AG04450 (cell line): ENCODE measurements at regions not wholly inside any gene's neighbourhood (a gene's known extent, or its start where the extent isn't known, plus 50 kb on each side); places are given as distances from the start of the nearest gene placed in this dataset.
A peak's percentile ranks its signal among the peaks of the same experiment; 100 is the strongest.

Experiments used
- CTCF ChIA-PET: fragments of 300-600, 350-600 bp; formaldehyde crosslinking; extraction: SDS; loops from one replicate; lab custom pipeline; 2022; ENCODE audit warnings: antibody characterized with exemption, inconsistent platforms; lab: Charles Lee
- POLR2A ChIA-PET: fragments of 350-600 bp; formaldehyde crosslinking; extraction: SDS; loops from one replicate; lab custom pipeline; 2021; ENCODE audit warnings: antibody characterized with exemption, inconsistent platforms; lab: Yijun Ruan, JAX
- DNase-seq: peaks from one replicate; pipeline ENCODE4 v3.0.0-alpha.2; 2011; ENCODE audit warnings: low read depth, low spot score
- H3K27ac ChIP-seq: one replicate; pipeline ENCODE4 v1.5.1; 2012; ENCODE audit warnings: low read depth, low read length, control low read depth
- H3K27me3 ChIP-seq: one replicate; pipeline ENCODE4 v1.6.0; 2012; ENCODE audit warnings: low read length; ENCODE audit not compliant: control insufficient read depth, insufficient read depth
- H3K4me3 ChIP-seq: 2 replicates; pipeline ENCODE4 v1.5.1; 2011; ENCODE audit warnings: mild to moderate bottlenecking, low read depth, low read length, control low read depth
- H3K9me3 ChIP-seq: 2 replicates; pipeline ENCODE4 v1.5.1; 2012; ENCODE audit warnings: low read length; ENCODE audit not compliant: control insufficient read depth, insufficient read depth
- TF ChIP-seq, protein P1 (sequence below): IDR thresholded peaks from 2 replicates; pipeline ENCODE4 v1.5.1; 2011; ENCODE audit warnings: low read depth, low read length, control low read depth, inconsistent platforms

DNA sequence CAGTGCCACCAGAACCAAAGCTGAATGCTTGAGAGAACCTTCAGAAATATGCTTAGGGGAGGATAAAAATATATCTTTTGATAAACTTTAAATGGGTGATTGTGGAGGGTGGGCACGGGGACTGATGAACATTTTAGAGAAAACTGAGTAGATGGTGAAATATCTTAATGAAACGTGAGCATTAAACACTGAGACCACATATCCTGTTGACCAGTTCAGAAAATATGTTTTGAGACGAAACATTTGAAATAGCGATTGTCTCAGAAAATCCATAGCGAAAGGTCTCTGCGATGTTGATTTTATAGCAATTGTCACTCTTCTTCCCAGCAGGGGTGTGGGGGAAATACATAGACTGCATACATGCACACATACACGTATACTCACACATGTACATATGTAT, 231.0 kb downstream of the ESM1 start:
- Histone ChIP-seq H3K27ac (peak overlapping the region; percentile 66), H3K27me3 (no peaks in the 10 kb centered on the region), H3K9me3 (peaks cover 4% of the 10 kb centered on the region; the same call in 1 of the 2 replicates), H3K4me3 (no peak overlapping the region)
- POLR2A ChIA-PET: interaction anchor here (2.3 kb wide), 1 partner anchor 10 kb away, joined by 9 read pairs; no protein-coding TSS in a partner anchor
- CTCF ChIA-PET: no interaction called here
- TF ChIP-seq, protein P1, sequence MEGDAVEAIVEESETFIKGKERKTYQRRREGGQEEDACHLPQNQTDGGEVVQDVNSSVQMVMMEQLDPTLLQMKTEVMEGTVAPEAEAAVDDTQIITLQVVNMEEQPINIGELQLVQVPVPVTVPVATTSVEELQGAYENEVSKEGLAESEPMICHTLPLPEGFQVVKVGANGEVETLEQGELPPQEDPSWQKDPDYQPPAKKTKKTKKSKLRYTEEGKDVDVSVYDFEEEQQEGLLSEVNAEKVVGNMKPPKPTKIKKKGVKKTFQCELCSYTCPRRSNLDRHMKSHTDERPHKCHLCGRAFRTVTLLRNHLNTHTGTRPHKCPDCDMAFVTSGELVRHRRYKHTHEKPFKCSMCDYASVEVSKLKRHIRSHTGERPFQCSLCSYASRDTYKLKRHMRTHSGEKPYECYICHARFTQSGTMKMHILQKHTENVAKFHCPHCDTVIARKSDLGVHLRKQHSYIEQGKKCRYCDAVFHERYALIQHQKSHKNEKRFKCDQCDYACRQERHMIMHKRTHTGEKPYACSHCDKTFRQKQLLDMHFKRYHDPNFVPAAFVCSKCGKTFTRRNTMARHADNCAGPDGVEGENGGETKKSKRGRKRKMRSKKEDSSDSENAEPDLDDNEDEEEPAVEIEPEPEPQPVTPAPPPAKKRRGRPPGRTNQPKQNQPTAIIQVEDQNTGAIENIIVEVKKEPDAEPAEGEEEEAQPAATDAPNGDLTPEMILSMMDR: no peak
- no peak for DNase-seq

- Histone ChIP-seq H3K27ac (peak overlapping the region; percentile 78), H3K4me3 (no peak overlapping the region), H3K9me3 (peaks cover 4% of the 10 kb centered on the region; the same call in 1 of the 2 replicates), H3K27me3 (no peaks in the 10 kb centered on the region)
- ChIA-PET POLR2A (interaction anchor here (2.3 kb wide), 1 partner anchor 10 kb away, joined by 9 read pairs; no protein-coding TSS in a partner anchor), CTCF (interaction anchor here (1.5 to 1.7 kb wide), 3 partner anchors 91 to 510 kb away, joined by 5 to 6 read pairs (median 5); no protein-coding TSS in a partner anchor)
- TF ChIP-seq, protein P1: no peak
- DNase-seq: no peak
Observed at GRCh38 chr5:54753753-54754152, 231.6 kb downstream of the ESM1 start.

- no peak for DNase-seq
- H3K4me3 ChIP-seq: no peak overlapping the region
- H3K27ac ChIP-seq: peak overlapping the region; percentile 78
- ChIA-PET CTCF (interaction anchor here (1.1 to 1.7 kb wide), 4 partner anchors 9 to 509 kb away, joined by 5 to 6 read pairs (median 5); no protein-coding TSS in a partner anchor), POLR2A (interaction anchor here (2.3 kb wide), 1 partner anchor 9 kb away, joined by 9 read pairs; no protein-coding TSS in a partner anchor)
- no peaks in the 10 kb centered on the region for H3K27me3 ChIP-seq
- TF ChIP-seq, protein P1: no peak
- H3K9me3 ChIP-seq: peaks cover 4% of the 10 kb centered on the region; the same call in 1 of the 2 replicates
Observed at GRCh38 chr5:54753034-54753433, 232.4 kb downstream of the ESM1 start.

- Histone ChIP-seq H3K9me3 (peaks cover 4% of the 10 kb centered on the region; the same call in 1 of the 2 replicates), H3K4me3 (no peak overlapping the region), H3K27me3 (no peaks in the 10 kb centered on the region), H3K27ac (no peak overlapping the region)
- DNase-seq: no peak
- TF ChIP-seq, protein P1: no peak
- ChIA-PET POLR2A (no interaction called here), CTCF (no interaction called here)
Observed at GRCh38 chr5:54748527-54748926, 231.0 kb downstream of the SNX18 start.

- POLR2A ChIA-PET: no interaction called here
- H3K27me3 ChIP-seq: no peaks in the 10 kb centered on the region
- H3K27ac ChIP-seq: no peak overlapping the region
- CTCF ChIA-PET: no interaction called here
- TF ChIP-seq, protein P1: no peak
- DNase-seq: no peak
- no peak overlapping the region for H3K4me3 ChIP-seq
- peaks cover 4% of the 10 kb centered on the region; the same call in 1 of the 2 replicates for H3K9me3 ChIP-seq
Observed at GRCh38 chr5:54746777-54747398, 229.3 kb downstream of the SNX18 start.
